ENCODE measurements at regions not wholly inside any gene's neighbourhood (a gene's known extent, or its start where the extent isn't known, plus 50 kb on each side); places are given as distances from the start of the nearest gene placed in this dataset.

GRCh38 chr15:29342201-29342600, 72.6 kb upstream of the NSMCE3 start:
- H3K4me3 Mint-ChIP-seq, result no peak overlapping the region
- no peak for TF ChIP-seq CTCF (conservative IDR thresholded peaks at IDR 0.05)
- H3K4me1 Mint-ChIP-seq (ENCODE audit: unreplicated experiment), result peaks cover 3% of the 10 kb centered on the region
- no peak overlapping the region for H3K27ac Mint-ChIP-seq
- H3K36me3 Mint-ChIP-seq, result no peaks in the 10 kb centered on the region
- no peaks in the 10 kb centered on the region for H3K9me3 Mint-ChIP-seq
- H3K27me3 Mint-ChIP-seq, result peaks cover 57% of the 10 kb centered on the region
- no peak for DNase-seq (ENCODE audit: extremely low spot score, unreplicated experiment)

- H3K27ac Mint-ChIP-seq, result no peak overlapping the region
- no peak for DNase-seq (ENCODE audit: extremely low spot score, unreplicated experiment)
- H3K4me3 Mint-ChIP-seq, result no peak overlapping the region
- no peak for TF ChIP-seq CTCF (conservative IDR thresholded peaks at IDR 0.05)
- peaks cover 32% of the 10 kb centered on the region for H3K27me3 Mint-ChIP-seq
- H3K9me3 Mint-ChIP-seq, result no peaks in the 10 kb centered on the region
- no peaks in the 10 kb centered on the region for H3K4me1 Mint-ChIP-seq (ENCODE audit: unreplicated experiment)
- H3K36me3 Mint-ChIP-seq, result no peaks in the 10 kb centered on the region
Observed at GRCh38 chr15:29337156-29337959, 67.7 kb upstream of the NSMCE3 start.

GRCh38 chr15:29334544-29334943, 64.9 kb upstream of the NSMCE3 start:
- Mint-ChIP-seq H3K9me3 (no peaks in the 10 kb centered on the region), H3K27ac (no peak overlapping the region), H3K36me3 (no peaks in the 10 kb centered on the region), H3K27me3 (peaks cover 15% of the 10 kb centered on the region), H3K4me3 (no peak overlapping the region), H3K4me1 (ENCODE audit: unreplicated experiment) (no peaks in the 10 kb centered on the region)
- no peak for TF ChIP-seq CTCF (conservative IDR thresholded peaks at IDR 0.05)
- no peak for DNase-seq (ENCODE audit: extremely low spot score, unreplicated experiment)

GRCh38 chr15:29333261-29333660, 63.6 kb upstream of the NSMCE3 start:
- no peak overlapping the region for H3K27ac Mint-ChIP-seq

GRCh38 chr15:29331669-29332068, 62.0 kb upstream of the NSMCE3 start:
- no peak overlapping the region for H3K27ac Mint-ChIP-seq
- no peaks in the 10 kb centered on the region for H3K9me3 Mint-ChIP-seq

More at GRCh38 chr15:29333261-29333660, 63.6 kb upstream of the NSMCE3 start:
- TF ChIP-seq CTCF (conservative IDR thresholded peaks at IDR 0.05), result no peak
- peaks cover 10% of the 10 kb centered on the region for H3K27me3 Mint-ChIP-seq
- no peaks in the 10 kb centered on the region for H3K4me1 Mint-ChIP-seq (ENCODE audit: unreplicated experiment)
- no peak overlapping the region for H3K4me3 Mint-ChIP-seq
- no peak for DNase-seq (ENCODE audit: extremely low spot score, unreplicated experiment)
- no peaks in the 10 kb centered on the region for H3K36me3 Mint-ChIP-seq
- H3K9me3 Mint-ChIP-seq, result no peaks in the 10 kb centered on the region

More at GRCh38 chr15:29331669-29332068, 62.0 kb upstream of the NSMCE3 start:
- DNase-seq (ENCODE audit: extremely low spot score, unreplicated experiment), result no peak
- Mint-ChIP-seq H3K4me1 (ENCODE audit: unreplicated experiment) (no peaks in the 10 kb centered on the region), H3K27me3 (no peaks in the 10 kb centered on the region), H3K36me3 (no peaks in the 10 kb centered on the region), H3K4me3 (no peak overlapping the region)
- no peak for TF ChIP-seq CTCF (conservative IDR thresholded peaks at IDR 0.05)

Measured in type B pancreatic cell (in vitro differentiated cells).